GM21526 (cell line): ENCODE measurements at regions not wholly inside any gene's neighbourhood (a gene's known extent, or its start where the extent isn't known, plus 50 kb on each side); places are given as distances from the start of the nearest gene placed in this dataset.

ENCODE experiments used
- ATAC-seq: cut with Tn5 transposase; IDR thresholded peaks from one replicate; pipeline ENCODE4 v1.9.1; 2021; ENCODE audit warnings: moderate library complexity; ENCODE audit not compliant: unreplicated experiment, low FRiP score

DNA sequence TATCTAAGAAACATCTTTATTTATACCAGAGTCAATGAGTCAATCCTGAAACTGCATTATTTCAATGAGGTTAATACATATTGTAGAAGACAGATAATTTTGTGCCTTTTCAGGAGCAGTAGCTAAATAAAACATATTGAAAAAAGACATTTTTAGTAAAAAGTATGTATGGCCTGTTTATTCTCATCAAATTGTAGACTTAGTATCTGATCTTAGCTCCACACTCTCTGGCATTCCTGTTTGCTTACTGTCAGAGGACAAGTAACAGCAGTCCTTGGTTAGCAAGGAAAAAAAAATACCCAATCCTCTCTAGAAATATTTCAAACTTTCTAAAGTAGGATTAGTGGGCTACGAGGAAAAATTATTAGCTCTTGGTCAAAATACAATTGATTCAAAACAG is 50.5 kb upstream of the GUCY1A1 start:
- no peak for ATAC-seq

- no peak for ATAC-seq
Measured at GRCh38 chr4:155615081-155615887, 51.4 kb upstream of the GUCY1A1 start.

DNA sequence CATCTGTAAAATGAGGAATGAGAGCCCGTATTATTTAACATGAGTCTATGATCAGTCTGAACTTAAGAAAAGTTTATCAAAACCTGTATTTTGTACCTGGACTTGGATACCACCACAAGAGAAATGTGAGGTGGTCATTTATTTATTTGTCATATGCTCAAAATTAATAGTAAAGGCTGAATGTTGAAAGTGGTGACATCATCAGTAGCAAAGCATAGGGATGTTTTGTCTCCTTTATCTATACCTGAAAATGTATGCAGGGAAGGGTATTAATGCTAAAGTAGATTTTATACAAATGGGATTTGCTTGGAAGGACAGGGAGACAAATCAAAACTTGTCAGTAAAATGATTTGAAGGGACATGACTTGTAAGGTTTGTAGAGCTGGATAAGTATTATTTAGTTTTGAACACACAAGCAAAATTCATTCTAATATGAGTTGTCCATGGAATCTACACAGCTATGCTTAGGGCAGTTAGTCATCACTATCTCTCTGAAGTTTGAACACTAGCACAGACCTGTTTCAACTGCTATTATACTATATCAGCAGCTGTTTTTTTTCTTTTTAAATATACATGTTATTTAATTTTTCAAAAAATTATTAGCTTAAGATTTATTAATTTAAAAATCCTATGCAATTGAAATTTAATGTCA is 52.4 kb upstream of the GUCY1A1 start:
- ATAC-seq, result no peak

GRCh38 chr4:155612074-155612473 is 54.6 kb upstream of the GUCY1A1 start:
- no peak for ATAC-seq

- no peak for ATAC-seq
Measured at GRCh38 chr4:155611501-155611900, 55.1 kb upstream of the GUCY1A1 start.

DNA sequence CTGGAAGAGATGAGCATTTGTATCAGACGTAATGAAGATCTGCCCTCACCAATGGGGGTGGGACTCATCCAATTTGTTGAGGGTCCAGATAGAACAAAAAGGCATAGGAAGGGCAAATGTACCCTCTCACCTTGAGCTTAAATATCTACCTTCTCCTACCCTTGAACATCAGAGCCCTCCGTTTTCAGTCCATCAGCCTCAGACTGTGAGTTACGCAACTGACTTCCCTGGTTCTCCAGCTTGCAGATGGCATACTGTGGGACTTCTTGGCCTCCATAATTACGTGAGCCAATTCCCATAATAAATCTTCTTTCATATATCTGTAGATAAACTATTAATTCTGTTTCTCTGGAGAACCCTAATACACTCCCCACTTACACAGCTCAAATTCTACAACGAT is 56.5 kb upstream of the GUCY1A1 start:
- no peak for ATAC-seq

GRCh38 chr4:155609455-155610059 is 57.1 kb upstream of the GUCY1A1 start:
- ATAC-seq, result peak; percentile 82

- ATAC-seq, result no peak
Measured at GRCh38 chr4:155608225-155608885, 58.3 kb upstream of the GUCY1A1 start.

GRCh38 chr4:155607481-155607880 is 59.2 kb upstream of the GUCY1A1 start:
- ATAC-seq, result no peak

DNA sequence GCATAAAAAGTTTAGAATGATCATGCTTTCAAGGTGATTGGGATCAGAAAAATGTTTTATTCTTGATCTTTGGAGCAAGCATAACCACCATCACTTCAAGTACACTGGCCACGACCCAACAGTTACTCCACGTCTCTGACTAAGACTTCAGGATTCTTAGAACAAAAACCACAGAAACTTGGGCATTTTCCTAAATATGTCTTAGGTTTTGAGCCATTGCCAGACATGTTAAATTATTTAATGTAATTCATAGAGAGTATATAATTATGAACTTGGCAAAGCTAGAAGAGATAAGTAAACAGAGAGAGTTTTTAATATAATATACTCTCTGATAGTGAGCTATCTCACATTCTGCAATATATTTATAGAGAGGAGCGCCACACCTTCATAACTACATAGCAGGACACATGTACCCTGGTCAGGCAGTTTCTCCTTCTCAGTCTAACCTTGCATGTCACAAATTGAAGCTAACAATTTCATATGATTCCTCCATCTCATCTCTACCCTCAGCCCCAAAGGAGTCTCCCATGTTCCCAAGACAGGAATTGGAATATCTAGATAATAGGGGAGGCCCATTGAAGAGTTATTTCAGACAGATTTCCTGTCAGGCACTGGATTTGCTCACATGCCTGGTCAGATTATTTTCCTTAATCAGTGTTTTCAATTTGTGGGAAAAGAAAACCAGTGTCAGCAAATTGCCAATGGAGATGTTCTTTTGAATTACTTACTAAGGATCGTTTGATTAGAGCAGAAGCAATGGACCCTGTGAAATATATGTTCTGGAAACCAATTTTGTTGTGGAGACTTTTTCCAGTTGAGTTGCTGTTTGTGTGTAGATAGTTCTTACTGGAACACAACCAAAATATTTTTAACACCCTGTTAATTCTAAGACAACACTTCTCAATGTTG is 61.7 kb upstream of the GUCY1A1 start:
- no peak for ATAC-seq

- no peak for ATAC-seq
Measured at GRCh38 chr4:155603360-155603891, 63.2 kb upstream of the GUCY1A1 start.

GRCh38 chr4:155602351-155603140 is 64.1 kb upstream of the GUCY1A1 start:
- no peak for ATAC-seq

DNA sequence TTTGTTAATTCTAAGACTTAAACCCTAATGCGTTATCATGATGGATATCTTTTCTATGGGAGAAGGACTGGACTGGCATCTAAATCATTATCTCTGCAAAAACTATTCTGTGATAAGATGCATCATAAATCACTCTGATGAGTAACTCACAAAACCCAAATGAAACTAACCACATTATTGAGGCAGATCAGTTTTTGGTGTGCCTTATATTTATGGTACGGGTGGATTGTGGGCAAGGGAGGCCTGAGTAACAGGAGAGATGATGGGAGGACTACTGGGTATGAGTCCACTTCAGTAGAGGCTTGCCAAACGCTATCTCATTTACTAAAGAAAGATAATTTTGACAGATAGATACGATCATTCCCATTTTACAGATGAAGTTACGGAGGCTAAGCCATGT is 66.4 kb upstream of the GUCY1A1 start:
- no peak for ATAC-seq

- ATAC-seq, result no peak
Measured at GRCh38 chr4:155599596-155599995, 67.1 kb upstream of the GUCY1A1 start.

DNA sequence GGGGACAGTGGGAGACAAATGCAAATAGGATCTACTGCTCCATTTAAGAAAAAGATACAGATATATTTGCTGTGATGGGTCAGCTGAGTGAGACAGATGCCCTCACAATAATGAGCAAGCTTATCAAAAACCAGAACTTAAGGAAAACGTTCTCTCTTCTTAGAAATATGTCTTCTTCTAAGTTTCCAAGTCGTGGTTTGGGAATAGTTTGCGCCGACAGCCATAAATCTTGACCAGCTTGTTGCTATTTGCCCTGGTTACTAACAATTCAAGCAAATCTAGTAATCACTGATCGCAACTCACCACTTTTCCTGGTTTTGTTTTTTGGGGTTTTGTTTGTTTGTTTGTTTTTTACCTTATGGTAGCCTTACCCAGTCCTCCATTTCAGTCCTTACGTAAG is 67.6 kb upstream of the GUCY1A1 start:
- no peak for ATAC-seq

DNA sequence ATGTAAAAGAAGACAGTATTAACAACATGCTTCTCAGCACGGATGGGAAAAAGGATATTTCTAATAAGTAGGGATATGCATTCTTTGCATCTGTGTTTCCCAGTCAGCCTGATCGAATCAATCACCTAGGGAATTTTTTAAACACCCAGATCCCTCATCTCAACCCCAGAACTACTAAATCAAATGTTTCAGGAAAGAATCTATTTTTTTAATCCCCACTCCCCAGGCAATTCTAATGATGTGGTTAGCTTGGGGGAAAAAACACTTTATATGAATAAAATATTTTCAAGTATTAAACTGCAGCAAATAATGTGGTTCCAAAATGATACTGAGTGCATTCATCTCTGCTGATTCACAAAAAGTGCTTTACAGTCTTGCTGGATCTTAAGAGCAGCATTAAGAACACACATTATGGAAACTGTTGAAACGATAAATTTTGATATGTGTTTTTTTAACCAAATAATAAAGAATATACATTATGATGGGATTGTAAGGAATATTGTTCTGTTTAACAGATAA is 68.7 kb upstream of the GUCY1A1 start:
- no peak for ATAC-seq

DNA sequence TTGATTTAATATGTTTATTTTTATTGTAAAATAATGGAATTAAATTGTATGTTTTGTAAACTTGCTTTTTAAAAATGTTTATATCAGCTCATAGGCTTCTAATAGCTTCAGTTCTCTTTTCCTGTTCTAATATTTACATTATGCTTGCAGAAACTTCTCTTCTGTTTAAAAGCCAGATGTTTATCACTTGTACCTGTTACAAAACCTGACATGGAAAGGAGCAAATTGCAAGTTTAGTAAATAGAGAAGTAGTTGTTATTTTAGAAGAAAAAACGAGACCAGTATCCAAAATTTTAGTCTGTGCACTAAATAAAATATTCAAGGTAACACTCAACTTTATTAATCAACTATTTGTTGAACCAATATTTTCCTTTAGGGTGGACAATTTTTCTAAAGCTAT is 69.4 kb upstream of the GUCY1A1 start:
- ATAC-seq, result no peak

GRCh38 chr4:155593793-155594192 is 72.9 kb upstream of the GUCY1A1 start:
- ATAC-seq, result no peak

DNA sequence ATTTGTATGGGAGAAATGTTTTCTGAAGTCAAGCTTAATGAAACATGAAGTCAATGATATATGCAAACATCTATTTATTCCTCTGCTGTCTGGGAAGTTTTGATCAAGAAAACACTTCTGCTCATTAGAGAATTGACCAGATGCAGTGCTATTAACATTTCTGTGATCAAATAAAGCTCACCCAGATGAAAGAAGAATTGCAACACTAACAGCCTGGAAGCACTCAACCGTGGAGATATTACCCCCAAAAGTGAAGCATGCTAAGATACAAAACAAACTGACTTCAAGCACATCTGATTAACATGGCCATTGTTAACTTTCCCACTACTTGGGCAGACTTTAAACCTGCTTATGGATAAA is 73.7 kb upstream of the GUCY1A1 start:
- ATAC-seq, result no peak
